ENCODE measurements at regions not wholly inside any gene's neighbourhood (a gene's known extent, or its start where the extent isn't known, plus 50 kb on each side); places are given as distances from the start of the nearest gene placed in this dataset.

- TF ChIP-seq CHD4 (IDR thresholded peaks at IDR 0.05; ENCODE audit: borderline replicate concordance), result no peak
- TF ChIP-seq CTCF (IDR thresholded peaks at IDR 0.05), result no peak
- TF ChIP-seq MAX (IDR thresholded peaks at IDR 0.05), result no peak
Measured at GRCh38 chr15:98413933-98414546, 234.3 kb upstream of the IGF1R start.

Data from A549 (cell line).